ENCODE measurements at regions not wholly inside any gene's neighbourhood (a gene's known extent, or its start where the extent isn't known, plus 50 kb on each side); places are given as distances from the start of the nearest gene placed in this dataset.

DNA sequence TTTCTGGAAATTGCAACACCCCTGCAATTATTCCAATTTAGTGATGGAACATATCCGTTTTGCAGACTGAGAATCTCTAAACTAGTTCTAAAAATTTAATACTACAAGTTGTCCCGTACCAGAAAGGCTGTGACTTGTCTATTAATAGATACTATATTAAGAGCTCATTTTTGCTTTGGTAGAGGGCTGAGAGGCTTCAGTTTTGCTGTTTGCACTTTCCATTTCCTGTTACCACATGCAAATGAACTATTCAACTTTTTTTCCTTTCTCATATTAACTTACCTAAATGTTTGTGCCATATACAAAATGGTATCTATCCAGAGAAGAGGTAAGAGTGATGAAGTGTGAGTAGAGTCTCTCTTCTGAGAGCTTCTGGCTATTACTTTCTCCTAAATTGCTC, 101.5 kb upstream of the CRBN start:
- DNase-seq (ENCODE audit: low read depth in 2 of 3, low spot score in 2 of 3), result no peak

DNA sequence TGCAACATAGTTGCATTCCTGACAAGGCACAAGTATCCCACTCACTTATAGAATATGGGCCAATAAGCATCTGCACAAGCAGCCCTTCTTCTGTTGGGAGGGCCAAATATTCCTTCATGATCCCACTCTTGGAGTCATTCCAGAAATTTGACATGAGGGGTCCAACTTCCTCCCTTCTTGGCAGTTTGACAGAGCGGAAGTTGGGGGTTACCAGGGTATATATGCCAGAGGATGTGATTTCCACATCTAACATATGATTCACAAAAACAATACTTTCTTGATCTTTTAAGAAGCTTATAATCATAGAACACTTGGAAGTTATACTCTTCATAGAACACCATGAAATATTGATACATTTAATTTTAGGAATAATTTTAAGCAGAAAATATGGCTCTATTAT, 100.9 kb upstream of the CRBN start:
- peak in 2 of 3 donors; percentile 30 to 62 for DNase-seq (ENCODE audit: low read depth in 2 of 3, low spot score in 2 of 3)

DNA sequence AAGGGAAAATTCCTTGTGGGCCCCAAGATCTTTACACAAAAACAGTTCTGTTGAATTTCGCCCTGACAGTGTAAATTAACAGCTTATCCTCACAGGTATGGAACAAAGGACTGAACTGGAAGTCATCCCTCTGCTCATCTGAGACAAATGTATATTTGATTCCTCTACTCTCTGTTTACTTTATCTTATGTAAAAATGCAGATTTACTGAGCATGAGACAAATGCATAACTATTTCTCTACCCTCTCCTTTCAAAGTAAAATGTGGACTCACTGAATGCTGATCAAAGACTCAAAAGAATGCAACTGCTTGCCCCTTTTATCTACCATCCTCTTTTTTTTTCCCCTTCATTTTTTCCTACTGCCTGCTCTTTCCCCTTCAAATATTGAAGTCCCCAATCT, 98.6 kb upstream of the CRBN start:
- no peak for DNase-seq (ENCODE audit: low read depth in 2 of 3, low spot score in 2 of 3)

DNA sequence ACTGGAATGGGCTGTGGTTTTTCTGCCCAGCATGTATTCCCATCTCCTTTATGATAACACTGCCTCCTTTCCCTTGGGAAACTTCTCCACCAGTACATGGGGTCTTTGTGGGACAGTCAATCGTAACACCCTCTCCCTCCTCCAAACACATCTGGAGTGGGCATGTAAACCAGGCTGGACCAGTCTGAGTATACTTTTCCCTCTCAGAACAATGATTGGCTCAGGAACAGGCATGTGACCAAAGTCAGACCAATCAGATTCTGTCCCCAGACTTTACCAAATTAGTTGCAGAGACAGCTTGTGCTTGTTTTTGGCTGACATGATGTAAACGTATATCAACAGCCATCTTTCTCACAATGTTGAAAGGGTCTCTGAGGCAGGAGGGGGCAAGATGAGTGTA, 97.1 kb upstream of the CRBN start:
- DNase-seq (ENCODE audit: low read depth in 2 of 3, low spot score in 2 of 3), result no peak

DNA sequence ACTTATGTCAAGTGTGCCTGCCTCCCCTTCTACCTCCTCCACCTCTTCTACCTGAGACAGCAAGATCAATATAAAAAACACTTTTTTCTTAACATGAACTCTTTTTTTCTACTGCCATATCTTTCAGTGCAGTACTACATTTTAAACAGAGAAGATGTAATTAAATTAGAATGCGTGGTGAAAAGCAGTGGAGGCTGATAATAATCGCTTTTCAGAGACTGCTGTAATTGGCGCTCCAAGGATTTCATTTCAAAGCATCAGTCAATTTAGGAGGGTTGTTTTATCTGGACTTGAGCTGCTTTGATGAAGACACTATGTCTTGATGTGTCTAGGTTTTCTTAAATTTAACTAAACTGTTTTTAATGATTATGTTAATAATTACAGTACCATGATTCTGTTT, 85.3 kb upstream of the CRBN start:
- no peak for DNase-seq (ENCODE audit: low read depth in 2 of 3, low spot score in 2 of 3)

DNA sequence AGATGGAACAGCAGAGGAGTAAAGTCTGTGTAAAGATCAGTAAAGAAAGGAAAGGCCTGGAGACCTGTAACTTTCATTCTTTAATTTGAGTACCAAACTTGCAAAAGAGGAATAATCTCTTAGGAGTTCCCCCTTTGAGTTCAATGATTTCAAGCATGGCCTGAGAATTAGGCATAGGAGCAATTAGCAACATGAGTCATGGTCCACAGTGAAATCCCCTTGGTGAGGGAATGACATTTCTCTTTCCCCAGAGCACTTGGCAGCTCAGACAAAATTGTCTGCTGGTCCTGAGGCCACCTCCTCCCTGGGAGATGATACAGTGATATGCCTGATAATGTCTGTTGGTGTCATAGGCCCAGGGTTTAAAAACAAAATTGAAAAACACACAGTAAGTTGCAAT, 81.4 kb upstream of the CRBN start:
- DNase-seq (ENCODE audit: low read depth in 2 of 3, low spot score in 2 of 3), result no peak

DNA sequence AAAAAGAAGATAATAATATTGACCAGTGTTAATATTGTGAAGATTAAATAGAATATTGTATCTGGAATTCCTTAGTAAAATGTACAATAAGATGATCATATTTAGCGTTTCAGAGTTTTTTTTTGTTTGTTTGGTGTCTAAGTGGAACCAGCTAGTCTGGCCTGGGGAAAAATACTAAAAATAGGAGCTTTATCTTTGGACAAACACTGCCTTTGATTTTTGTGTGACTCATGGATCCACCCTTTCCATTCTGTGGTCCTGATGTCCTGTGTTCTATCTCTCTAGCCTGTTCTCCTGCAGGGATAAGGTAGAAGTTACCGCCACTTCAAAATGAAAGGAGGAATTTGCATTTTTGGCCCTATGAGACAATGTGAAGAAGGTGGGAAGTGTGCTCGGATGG, 79.7 kb upstream of the CRBN start:
- no peak for DNase-seq (ENCODE audit: low read depth in 2 of 3, low spot score in 2 of 3)

DNA sequence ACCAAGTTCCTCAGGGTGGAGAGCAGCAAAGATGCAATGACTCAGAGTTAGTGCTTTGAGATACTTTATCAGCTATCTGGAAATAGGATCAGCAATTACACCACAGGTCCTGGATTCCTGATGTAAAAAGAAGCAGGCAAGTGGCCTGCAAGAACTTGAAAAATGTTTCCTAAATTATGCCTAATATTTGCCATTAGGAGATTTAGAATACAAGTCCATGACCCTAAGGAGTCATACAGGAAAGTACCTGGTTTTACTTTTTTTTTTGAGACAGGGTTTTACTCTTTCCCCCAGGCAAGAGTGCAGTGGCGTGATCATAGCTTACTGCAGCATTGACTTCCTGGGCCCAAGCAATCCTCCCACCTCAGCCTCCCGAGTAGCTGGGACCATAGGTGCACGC, 78.8 kb upstream of the CRBN start:
- DNase-seq (ENCODE audit: low read depth in 2 of 3, low spot score in 2 of 3), result no peak

DNA sequence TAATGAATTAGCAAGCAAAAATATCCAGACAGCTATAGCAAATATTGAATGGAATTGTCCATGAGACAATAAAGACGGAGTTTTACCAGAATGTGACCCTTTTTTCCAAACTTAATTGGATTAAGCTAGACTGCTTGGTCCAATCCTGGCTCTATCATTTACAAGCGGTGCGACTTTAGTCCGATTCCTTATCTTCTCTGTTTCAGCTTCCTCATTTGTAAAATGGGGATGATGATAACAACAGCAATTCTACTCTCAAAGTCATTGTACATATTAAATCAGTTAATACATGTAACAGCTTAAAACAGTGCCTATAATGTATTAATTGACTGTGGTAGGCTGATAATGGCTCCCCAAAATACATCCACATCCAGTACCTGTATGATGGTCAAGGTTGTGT, 62.1 kb upstream of the CRBN start:
- DNase-seq (ENCODE audit: low read depth in 2 of 3, low spot score in 2 of 3), result peak in 1 of 3 donors; percentile 32

DNA sequence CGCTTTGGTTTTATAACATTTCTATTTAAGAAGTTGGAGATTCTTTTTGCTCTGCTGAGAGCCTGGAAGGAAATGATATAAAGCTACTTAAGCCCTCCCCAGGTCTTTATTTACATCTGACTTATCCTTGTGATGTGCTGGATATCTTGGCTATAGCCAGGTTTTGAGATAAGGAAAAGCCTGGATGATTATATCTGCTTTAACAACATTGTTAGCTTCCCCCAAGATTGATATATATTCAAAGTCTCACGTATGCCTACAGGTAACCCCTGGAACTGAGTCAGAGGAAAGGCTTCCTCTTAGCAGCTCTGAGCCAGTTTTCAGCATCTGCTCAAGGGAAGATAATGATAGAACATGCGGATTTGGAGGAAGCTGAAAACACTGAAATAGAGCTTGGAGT, 61.5 kb upstream of the CRBN start:
- peak in 1 of 3 donors; percentile 9 for DNase-seq (ENCODE audit: low read depth in 2 of 3, low spot score in 2 of 3)

DNA sequence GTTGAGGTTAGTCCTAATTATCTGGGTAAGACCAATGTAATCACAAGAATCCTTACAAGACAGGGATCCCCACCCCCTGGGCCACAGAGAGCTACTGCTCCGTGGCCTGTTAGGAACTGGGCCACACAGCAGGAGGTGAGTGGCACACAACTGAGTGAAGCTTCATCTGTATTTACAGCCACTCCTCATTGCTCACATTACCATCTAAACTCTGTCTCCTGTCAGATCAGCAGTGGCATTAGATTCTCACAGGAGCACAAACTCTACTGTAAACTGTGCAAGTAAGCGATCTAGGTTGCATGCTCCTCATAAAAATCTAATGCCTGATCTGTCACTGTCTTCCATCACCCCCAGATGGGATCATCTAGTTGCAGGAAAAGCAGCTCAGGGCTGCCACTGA, 58.5 kb upstream of the CRBN start:
- DNase-seq (ENCODE audit: low read depth in 2 of 3, low spot score in 2 of 3), result no peak

DNA sequence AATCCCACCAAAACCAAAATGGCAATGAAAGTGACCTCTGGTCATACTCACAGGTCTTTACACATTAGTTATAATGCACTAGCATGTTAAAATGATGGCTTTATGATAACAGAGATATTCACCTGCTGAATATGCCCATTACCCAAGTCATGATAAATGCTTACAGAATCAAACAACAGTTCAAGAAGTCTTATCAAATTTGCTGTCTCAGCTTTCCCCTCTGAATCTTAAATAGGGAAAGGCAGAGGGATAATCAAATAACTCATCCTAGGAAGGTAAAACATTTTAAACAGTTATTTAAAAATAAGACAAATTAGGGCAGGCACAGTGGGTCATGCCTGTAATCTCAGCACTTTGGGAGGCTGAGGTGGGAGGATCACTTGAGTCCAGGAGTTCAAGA, 52.8 kb upstream of the CRBN start:
- DNase-seq (ENCODE audit: low read depth in 2 of 3, low spot score in 2 of 3), result no peak

All from hematopoietic multipotent progenitor cell (in vitro differentiated cells).